Suprapubic skin (tissue), 4 donors: ENCODE measurements at regions not wholly inside any gene's neighbourhood (a gene's known extent, or its start where the extent isn't known, plus 50 kb on each side); places are given as distances from the start of the nearest gene placed in this dataset.

ENCODE experiments used
- DNase-seq, 2 donors: peaks; one replicate each; pipeline ENCODE4 v3.0.0-alpha.2; 2019; ENCODE audit warnings: low spot score in 2 of 2
- H3K27ac ChIP-seq: fragments of 200-600 bp; sonication (generic); one replicate; pipeline ENCODE4 v1.5.1; 2019
- H3K27me3 ChIP-seq: fragments of 200-600 bp; sonication (generic); one replicate; pipeline ENCODE4 v1.5.1; 2019
- H3K36me3 ChIP-seq: fragments of 200-600 bp; sonication (generic); one replicate; pipeline ENCODE4 v1.5.1; 2019
- H3K4me1 ChIP-seq: fragments of 200-600 bp; sonication (generic); one replicate; pipeline ENCODE4 v1.5.1; 2019
- H3K4me3 ChIP-seq: fragments of 200-600 bp; sonication (generic); one replicate; pipeline ENCODE4 v1.5.1; 2019; ENCODE audit warnings: mild to moderate bottlenecking
- H3K9me3 ChIP-seq: fragments of 200-600 bp; sonication (generic); one replicate; pipeline ENCODE4 v1.5.1; 2019
- EP300 ChIP-seq: sonication (generic); formaldehyde crosslinking; IDR thresholded peaks from one replicate; pipeline ENCODE4 v1.6.1; 2017; ENCODE audit warnings: antibody characterized with exemption
- POLR2A ChIP-seq, 2 donors: fragments of 450-650 bp; IDR thresholded peaks; one replicate each; pipeline ENCODE4 v1.6.1; 2017; ENCODE audit warnings: antibody characterized with exemption in 2 of 2, mild to moderate bottlenecking in 2 of 2, moderate library complexity in 2 of 2
- POLR2AphosphoS5 ChIP-seq, 3 donors: sonication (generic); formaldehyde crosslinking; IDR thresholded peaks; one replicate each; pipeline ENCODE4 v1.6.1; 2017; ENCODE audit warnings: antibody characterized with exemption in 3 of 3
- whole genome bisulfite sequencing: methylation state at CpG from one replicate; pipeline ENCODE4 v1.1.5; 2018; 5-methylcytosine and 5-hydroxymethylcytosine counted together
- TF ChIP-seq, protein P1 (sequence below), 2 donors: fragments of 200-600 bp in 1 of 2; fragments of 450-650 bp in 1 of 2; sonication (generic) in 1 of 2; IDR thresholded peaks; one replicate each; pipeline ENCODE4 v1.5.1; 2016 to 2019; ENCODE audit warnings: antibody characterized with exemption in 2 of 2, mild to moderate bottlenecking in 1 of 2, moderate library complexity in 1 of 2

DNA sequence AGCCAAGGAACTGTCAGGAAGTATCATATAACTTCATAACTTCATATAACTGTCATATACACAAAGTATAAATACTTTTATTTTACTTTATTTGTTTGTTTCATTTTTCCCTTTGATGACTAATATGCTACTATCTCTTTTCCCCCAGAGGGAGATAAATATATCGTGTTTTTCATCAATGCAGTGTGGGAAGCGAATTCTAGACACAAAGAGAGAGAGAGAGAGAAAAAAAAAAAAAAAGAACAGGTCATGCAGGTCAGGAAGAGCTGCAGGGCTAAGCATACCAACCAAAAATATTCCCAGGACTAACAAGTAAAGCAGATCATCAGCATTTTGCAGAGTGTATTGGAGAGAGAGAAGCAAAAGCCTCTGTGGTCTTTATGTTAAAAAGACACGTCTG, 1849.2 kb downstream of the STIM2 start:
- WGBS = 19% methylated on average over 3 of the region's 3 CpGs
- H3K36me3 ChIP-seq = no peaks in the 10 kb centered on the region
- H3K27ac ChIP-seq = no peak overlapping the region
- peaks cover 4% of the 10 kb centered on the region for H3K9me3 ChIP-seq
- no peak overlapping the region for H3K4me3 ChIP-seq
- no peak for DNase-seq
- TF ChIP-seq POLR2A (IDR thresholded peaks at IDR 0.05) (no peak), POLR2AphosphoS5 (IDR thresholded peaks at IDR 0.05) (no peak)
- H3K4me1 ChIP-seq = no peaks in the 10 kb centered on the region
- no peaks in the 10 kb centered on the region for H3K27me3 ChIP-seq

DNA sequence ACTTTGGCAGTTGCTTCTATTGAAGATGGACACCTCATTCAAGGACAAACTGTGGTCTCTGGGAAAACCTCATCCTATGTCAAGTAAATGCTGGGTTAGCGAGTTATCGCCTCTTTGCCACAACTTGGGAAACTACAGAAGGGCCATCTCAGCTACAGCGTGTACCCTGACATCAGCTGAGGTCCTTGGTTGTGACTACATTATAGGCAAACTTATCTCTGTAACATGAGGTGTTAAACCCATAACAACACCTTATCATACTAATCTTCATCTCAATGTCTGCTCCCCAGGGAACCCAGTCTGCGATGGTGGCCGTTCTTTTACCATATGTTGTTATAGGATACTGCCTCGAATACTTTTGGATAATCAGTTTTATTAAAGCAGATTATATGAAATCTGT, 1862.7 kb downstream of the STIM2 start:
- Histone ChIP-seq H3K27ac (no peak overlapping the region), H3K27me3 (no peaks in the 10 kb centered on the region), H3K4me3 (no peak overlapping the region), H3K36me3 (no peaks in the 10 kb centered on the region), H3K9me3 (no peaks in the 10 kb centered on the region), H3K4me1 (no peaks in the 10 kb centered on the region)
- no peak for TF ChIP-seq POLR2A (IDR thresholded peaks at IDR 0.05)
- no peak for TF ChIP-seq EP300
- TF ChIP-seq, protein P1, sequence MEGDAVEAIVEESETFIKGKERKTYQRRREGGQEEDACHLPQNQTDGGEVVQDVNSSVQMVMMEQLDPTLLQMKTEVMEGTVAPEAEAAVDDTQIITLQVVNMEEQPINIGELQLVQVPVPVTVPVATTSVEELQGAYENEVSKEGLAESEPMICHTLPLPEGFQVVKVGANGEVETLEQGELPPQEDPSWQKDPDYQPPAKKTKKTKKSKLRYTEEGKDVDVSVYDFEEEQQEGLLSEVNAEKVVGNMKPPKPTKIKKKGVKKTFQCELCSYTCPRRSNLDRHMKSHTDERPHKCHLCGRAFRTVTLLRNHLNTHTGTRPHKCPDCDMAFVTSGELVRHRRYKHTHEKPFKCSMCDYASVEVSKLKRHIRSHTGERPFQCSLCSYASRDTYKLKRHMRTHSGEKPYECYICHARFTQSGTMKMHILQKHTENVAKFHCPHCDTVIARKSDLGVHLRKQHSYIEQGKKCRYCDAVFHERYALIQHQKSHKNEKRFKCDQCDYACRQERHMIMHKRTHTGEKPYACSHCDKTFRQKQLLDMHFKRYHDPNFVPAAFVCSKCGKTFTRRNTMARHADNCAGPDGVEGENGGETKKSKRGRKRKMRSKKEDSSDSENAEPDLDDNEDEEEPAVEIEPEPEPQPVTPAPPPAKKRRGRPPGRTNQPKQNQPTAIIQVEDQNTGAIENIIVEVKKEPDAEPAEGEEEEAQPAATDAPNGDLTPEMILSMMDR (IDR thresholded peaks at IDR 0.05) = no peak
- TF ChIP-seq POLR2AphosphoS5 (IDR thresholded peaks at IDR 0.05) = no peak
- WGBS = 85% methylated on average over 6 of the region's 6 CpGs
- no peak for DNase-seq

- Histone ChIP-seq H3K4me1 (no peaks in the 10 kb centered on the region), H3K27ac (no peak overlapping the region), H3K9me3 (no peaks in the 10 kb centered on the region), H3K27me3 (no peaks in the 10 kb centered on the region), H3K36me3 (no peaks in the 10 kb centered on the region), H3K4me3 (no peak overlapping the region)
- no peak for DNase-seq
- TF ChIP-seq, protein P1 (IDR thresholded peaks at IDR 0.05) = no peak
- TF ChIP-seq EP300 = no peak
- TF ChIP-seq POLR2A (IDR thresholded peaks at IDR 0.05) = no peak
- TF ChIP-seq POLR2AphosphoS5 (IDR thresholded peaks at IDR 0.05) = no peak
- WGBS = 95% methylated on average over 1 of the region's 1 CpG
These were observed 1863.6 kb downstream of the STIM2 start for GRCh38 chr4:28724239-28724638.

GRCh38 chr4:28730304-28730703, 1869.7 kb downstream of the STIM2 start:
- WGBS = 70% methylated on average over 2 of the region's 2 CpGs
- Histone ChIP-seq H3K27ac (no peak overlapping the region), H3K27me3 (no peaks in the 10 kb centered on the region), H3K9me3 (no peaks in the 10 kb centered on the region), H3K4me3 (no peak overlapping the region), H3K4me1 (no peaks in the 10 kb centered on the region), H3K36me3 (no peaks in the 10 kb centered on the region)
- TF ChIP-seq EP300 (no peak), POLR2A (IDR thresholded peaks at IDR 0.05) (no peak), POLR2AphosphoS5 (IDR thresholded peaks at IDR 0.05) (no peak)
- TF ChIP-seq, protein P1 (IDR thresholded peaks at IDR 0.05) = no peak
- DNase-seq = no peak

- TF ChIP-seq, protein P1 (IDR thresholded peaks at IDR 0.05) = no peak
- TF ChIP-seq POLR2AphosphoS5 (IDR thresholded peaks at IDR 0.05) (no peak), POLR2A (IDR thresholded peaks at IDR 0.05) (no peak), EP300 (no peak)
- Histone ChIP-seq H3K4me3 (no peak overlapping the region), H3K9me3 (no peaks in the 10 kb centered on the region), H3K27me3 (no peaks in the 10 kb centered on the region), H3K4me1 (no peaks in the 10 kb centered on the region), H3K36me3 (no peaks in the 10 kb centered on the region), H3K27ac (no peak overlapping the region)
- DNase-seq = no peak
- 61% methylated on average over 4 of the region's 4 CpGs for WGBS
These were observed 1883.4 kb downstream of the STIM2 start for GRCh38 chr4:28744066-28744465.

DNA sequence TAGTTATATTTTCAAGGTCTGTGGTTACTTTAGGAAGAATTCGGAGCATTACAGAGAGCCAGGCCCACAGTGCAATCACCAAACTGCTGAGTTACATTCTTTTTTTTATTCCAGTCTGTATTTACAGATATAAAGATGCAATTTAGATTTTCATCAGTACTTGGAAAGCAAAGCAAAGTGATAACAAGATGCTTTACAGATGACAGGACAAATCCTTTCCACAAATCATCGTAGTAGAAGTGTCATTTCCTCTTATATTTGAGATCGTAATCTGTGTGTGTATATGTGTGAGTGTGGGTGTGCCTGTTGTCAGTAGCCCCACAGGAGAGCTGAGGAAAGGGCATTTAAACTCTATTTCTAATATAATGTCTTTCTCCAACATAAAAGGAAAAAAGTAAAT, 1893.7 kb downstream of the STIM2 start:
- TF ChIP-seq, protein P1 (IDR thresholded peaks at IDR 0.05) = no peak
- TF ChIP-seq POLR2AphosphoS5 (IDR thresholded peaks at IDR 0.05) (no peak), EP300 (no peak), POLR2A (IDR thresholded peaks at IDR 0.05) (no peak)
- Histone ChIP-seq H3K4me1 (no peaks in the 10 kb centered on the region), H3K4me3 (no peak overlapping the region), H3K27me3 (no peaks in the 10 kb centered on the region), H3K27ac (no peak overlapping the region), H3K9me3 (no peaks in the 10 kb centered on the region), H3K36me3 (no peaks in the 10 kb centered on the region)
- DNase-seq = no peak
- WGBS = 35% methylated on average over 3 of the region's 3 CpGs
